Adrenal gland (tissue), 9 donors: ENCODE measurements at regions not wholly inside any gene's neighbourhood (a gene's known extent, or its start where the extent isn't known, plus 50 kb on each side); places are given as distances from the start of the nearest gene placed in this dataset.

Experiments used
- DNase-seq, 7 donors: peaks; one replicate each; pipeline ENCODE4 v3.0.0-alpha.2; 2019 to 2020
- H3K27ac ChIP-seq, 5 donors: fragments of 200-600 bp; sonication (generic) in 4 of 5; 1 replicate in 3 of 5; 2 replicates in 2 of 5; pipeline versions ENCODE4 v1.5.1 to v1.8.0; 2016 to 2020; ENCODE audit warnings: mild to moderate bottlenecking in 1 of 5
- H3K27me3 ChIP-seq: fragments of 200-600 bp; 2 replicates; pipeline ENCODE4 v1.8.0; 2021
- H3K36me3 ChIP-seq, 2 donors: fragments of 200-600 bp; replicated peaks in 1 of 2; 1 replicate in 1 of 2; 2 replicates in 1 of 2; pipeline versions ENCODE4 v1.5.1 to v1.8.0; 2018 to 2022
- H3K4me1 ChIP-seq, 2 donors: fragments of 200-600 bp; replicated peaks in 1 of 2; 1 replicate in 1 of 2; 2 replicates in 1 of 2; pipeline versions ENCODE4 v1.5.1 to v1.8.0; 2018 to 2021
- H3K4me3 ChIP-seq, 4 donors: fragments of 200-600 bp; sonication (generic) in 3 of 4; one replicate each; pipeline ENCODE4 v1.5.1; 2016 to 2018
- H3K9me3 ChIP-seq, 3 donors: fragments of 200-600 bp; sonication (generic) in 1 of 3; replicated peaks in 1 of 3; 1 replicate in 2 of 3; 2 replicates in 1 of 3; pipeline versions ENCODE4 v1.5.1 to v1.8.0; 2016 to 2021
- POLR2A ChIP-seq, 2 donors: fragments of 450-650 bp; IDR thresholded peaks; one replicate each; pipeline ENCODE4 v1.6.1; 2017; ENCODE audit warnings: antibody characterized with exemption in 2 of 2, mild to moderate bottlenecking in 2 of 2, moderate library complexity in 1 of 2
- WGBS, 4 donors: extraction: QIAGEN DNeasy Blood & Tissue Kit in 2 of 4; methylation state at CpG; one replicate each; pipeline versions ENCODE4 v1.1.5 to v1.1.7; 2013 to 2017; 5-methylcytosine and 5-hydroxymethylcytosine counted together
- intact Hi-C, 2 donors: fragments of 100-400 bp; cut with DNase I; formaldehyde crosslinking; loops; one replicate each; pipeline versions ENCODE4 v1.14.1 to v1.15.0; 2022 to 2023
- TF ChIP-seq, protein P1 (sequence below), 6 experiments: fragments of 450-650 bp in 4 of 6; fragments of 200-600 bp in 2 of 6; sonication (generic) in 1 of 6; IDR thresholded peaks; 1 replicate in 5 of 6; 2 replicates in 1 of 6; pipeline versions ENCODE4 v1.5.1 to v1.8.0; 2016 to 2021; ENCODE audit warnings: antibody characterized with exemption in 6 of 6, mild to moderate bottlenecking in 2 of 6, moderate library complexity in 1 of 6
- donor health status: healthy with polysubstance abuse.
- donor health status: Bipolar disorder and iron deficiency.
- donor health status: DM: yes; HTN: yes; CAD: no.
- donor health status: DM: no; HTN: no; CAD: no.
- donor health status: DM: no; HTN: no; CAD: no.

DNA sequence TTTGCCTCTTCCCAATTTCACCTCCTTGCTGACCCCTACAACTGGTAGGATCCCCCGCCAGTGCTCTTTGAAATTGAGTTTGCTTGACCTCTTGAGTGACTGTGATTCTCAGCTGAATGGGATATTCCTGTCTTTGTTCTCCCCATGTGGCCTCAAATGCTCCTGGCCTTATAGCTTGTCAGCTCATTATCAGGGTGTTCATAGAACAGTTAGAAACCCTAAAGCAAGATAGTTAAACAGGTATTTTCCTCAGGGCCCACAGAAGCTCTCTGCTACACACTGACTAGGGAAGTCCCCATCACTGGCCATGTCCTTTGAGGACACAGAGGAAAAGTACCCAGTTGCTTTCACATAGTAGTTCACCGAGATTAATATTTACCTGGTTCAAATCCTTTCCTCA lies 211.5 kb upstream of the DTNBP1 start:
- 86 to 97% (median 91%) methylated on average over 2 of the region's 2 CpGs for WGBS, 4 donors
- no peaks in the 10 kb centered on the region for H3K9me3 ChIP-seq
- H3K4me1 ChIP-seq: peaks cover 0 to 6% of the 10 kb centered on the region in 2 donors
- no peaks in the 10 kb centered on the region for H3K27me3 ChIP-seq
- H3K27ac ChIP-seq: no peak overlapping the region
- H3K36me3 ChIP-seq: no peaks in the 10 kb centered on the region
- DNase-seq: no peak
- TF ChIP-seq POLR2A (IDR thresholded peaks at IDR 0.05): no peak
- intact Hi-C loops: no loop called here
- no peak overlapping the region for H3K4me3 ChIP-seq

GRCh38 chr6:15872241-15873103 lies 209.6 kb upstream of the DTNBP1 start:
- WGBS, 4 donors: 60 to 72% (median 64%) methylated on average over 11 of the region's 11 CpGs
- Histone ChIP-seq H3K4me3 (no peak overlapping the region), H3K4me1 (peaks cover 0 to 6% of the 10 kb centered on the region in 2 donors), H3K36me3 (no peaks in the 10 kb centered on the region), H3K9me3 (no peaks in the 10 kb centered on the region), H3K27me3 (no peaks in the 10 kb centered on the region), H3K27ac (no peak overlapping the region)
- peak in 2 of 7 donors; percentile 24 to 30 for DNase-seq
- TF ChIP-seq, protein P1, sequence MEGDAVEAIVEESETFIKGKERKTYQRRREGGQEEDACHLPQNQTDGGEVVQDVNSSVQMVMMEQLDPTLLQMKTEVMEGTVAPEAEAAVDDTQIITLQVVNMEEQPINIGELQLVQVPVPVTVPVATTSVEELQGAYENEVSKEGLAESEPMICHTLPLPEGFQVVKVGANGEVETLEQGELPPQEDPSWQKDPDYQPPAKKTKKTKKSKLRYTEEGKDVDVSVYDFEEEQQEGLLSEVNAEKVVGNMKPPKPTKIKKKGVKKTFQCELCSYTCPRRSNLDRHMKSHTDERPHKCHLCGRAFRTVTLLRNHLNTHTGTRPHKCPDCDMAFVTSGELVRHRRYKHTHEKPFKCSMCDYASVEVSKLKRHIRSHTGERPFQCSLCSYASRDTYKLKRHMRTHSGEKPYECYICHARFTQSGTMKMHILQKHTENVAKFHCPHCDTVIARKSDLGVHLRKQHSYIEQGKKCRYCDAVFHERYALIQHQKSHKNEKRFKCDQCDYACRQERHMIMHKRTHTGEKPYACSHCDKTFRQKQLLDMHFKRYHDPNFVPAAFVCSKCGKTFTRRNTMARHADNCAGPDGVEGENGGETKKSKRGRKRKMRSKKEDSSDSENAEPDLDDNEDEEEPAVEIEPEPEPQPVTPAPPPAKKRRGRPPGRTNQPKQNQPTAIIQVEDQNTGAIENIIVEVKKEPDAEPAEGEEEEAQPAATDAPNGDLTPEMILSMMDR (IDR thresholded peaks at IDR 0.05): no peak
- TF ChIP-seq POLR2A (IDR thresholded peaks at IDR 0.05): no peak
- intact Hi-C loops: no loop called here

DNA sequence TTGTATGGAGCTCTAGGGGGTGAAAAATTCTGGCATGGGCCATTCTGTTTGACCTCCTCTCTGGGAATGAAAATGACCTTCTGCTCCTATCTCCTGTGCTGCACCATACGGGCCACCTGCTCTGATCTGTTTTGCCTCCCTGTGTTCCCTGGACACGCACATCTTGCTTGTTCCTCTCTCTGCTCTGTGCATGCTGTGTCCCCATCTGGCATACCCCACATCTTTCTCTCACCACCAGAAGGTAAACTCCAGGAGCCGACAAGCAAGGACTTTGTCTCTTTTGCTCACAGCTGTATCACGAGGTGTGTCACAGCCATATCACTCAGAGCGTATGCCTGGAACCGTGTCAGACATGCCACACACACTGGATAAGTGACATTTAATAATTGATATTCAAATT lies 208.4 kb upstream of the DTNBP1 start:
- Histone ChIP-seq H3K27ac (no peak overlapping the region), H3K9me3 (no peaks in the 10 kb centered on the region), H3K27me3 (no peaks in the 10 kb centered on the region), H3K4me3 (no peak overlapping the region), H3K36me3 (no peaks in the 10 kb centered on the region), H3K4me1 (peaks cover 0 to 6% of the 10 kb centered on the region in 2 donors)
- 82 to 91% (median 86%) methylated on average over 6 of the region's 6 CpGs for WGBS, 4 donors
- intact Hi-C loops: no loop called here
- DNase-seq: no peak
- TF ChIP-seq, protein P1 (IDR thresholded peaks at IDR 0.05): no peak
- TF ChIP-seq POLR2A (IDR thresholded peaks at IDR 0.05): no peak

DNA sequence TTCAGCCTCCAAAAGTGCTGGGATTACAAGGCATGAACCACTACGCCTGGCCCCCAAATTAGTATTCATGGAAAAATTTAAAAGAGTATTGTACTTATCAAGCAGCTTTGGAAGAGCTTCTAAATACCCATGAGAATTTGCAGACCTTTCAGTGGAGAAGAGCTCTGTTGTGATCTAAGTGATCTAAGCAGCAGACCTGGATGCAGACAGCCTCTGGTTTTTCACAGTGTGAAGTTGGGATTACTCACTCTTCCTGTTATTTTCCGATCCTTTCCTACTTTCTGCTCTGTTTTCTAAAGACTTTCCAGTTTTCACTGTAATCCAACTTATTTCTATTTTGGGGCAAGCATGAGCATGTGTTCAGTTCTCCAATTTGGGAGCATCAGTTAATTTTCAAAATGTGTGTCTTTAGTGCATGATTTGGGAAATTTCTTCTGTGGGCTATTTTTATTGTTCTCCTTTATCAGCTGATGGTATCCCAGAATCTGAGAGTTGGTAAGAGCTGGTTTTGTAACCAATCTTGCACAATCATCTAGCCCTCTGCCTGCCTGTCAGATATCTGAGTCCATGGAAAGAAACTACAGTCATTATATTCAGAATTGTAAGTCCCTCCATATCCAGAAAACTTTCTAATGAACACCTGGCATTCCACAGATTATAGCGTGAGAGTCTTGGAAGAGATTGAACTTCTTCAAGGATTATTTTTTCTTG lies 207.7 kb upstream of the DTNBP1 start:
- Histone ChIP-seq H3K27ac (peak overlapping the region in 1 of 5 donors; percentile 50), H3K36me3 (no peaks in the 10 kb centered on the region), H3K27me3 (no peaks in the 10 kb centered on the region), H3K4me3 (no peak overlapping the region), H3K4me1 (peaks cover 0 to 6% of the 10 kb centered on the region in 2 donors), H3K9me3 (no peaks in the 10 kb centered on the region)
- TF ChIP-seq, protein P1 (IDR thresholded peaks at IDR 0.05): no peak
- TF ChIP-seq POLR2A (IDR thresholded peaks at IDR 0.05): no peak
- WGBS, 4 donors: 64 to 72% (median 70%) methylated on average over 3 of the region's 3 CpGs
- intact Hi-C loops: no loop called here
- peak in 2 of 7 donors; percentile 41 to 51 for DNase-seq
